HEK293 (cell line): ENCODE measurements at regions not wholly inside any gene's neighbourhood (a gene's known extent, or its start where the extent isn't known, plus 50 kb on each side); places are given as distances from the start of the nearest gene placed in this dataset.

ENCODE experiments used
- CTCF ChIA-PET: fragments of 350-600 bp; formaldehyde crosslinking; extraction: SDS; loops from one replicate; lab custom pipeline; 2021; ENCODE audit warnings: antibody characterized with exemption; lab: Yijun Ruan, JAX
- POLR2A ChIA-PET: fragments of 300-600 bp; formaldehyde crosslinking; extraction: SDS; loops from one replicate; lab custom pipeline; 2020; ENCODE audit warnings: antibody characterized with exemption, inconsistent platforms; lab: Yijun Ruan, JAX
- H3K27ac ChIP-seq: fragments of 200-500 bp; sonication (Bioruptor generic); 2 replicates; pipeline ENCODE4 v1.5.1; 2014; ENCODE audit warnings: low read depth, low read length, control low read depth, inconsistent platforms; ENCODE audit errors: extremely low read depth
- H3K36me3 ChIP-seq, 2 experiments: fragments of 200-500 bp in 1 of 2; sonication (Bioruptor generic) in 1 of 2; 1 replicate in 1 of 2; 2 replicates in 1 of 2; pipeline ENCODE4 v1.5.1; 2014 to 2017; ENCODE audit warnings: inconsistent platforms in 2 of 2, low read length in 2 of 2; ENCODE audit not compliant: control insufficient read depth in 2 of 2, insufficient read depth in 1 of 2
- H3K4me1 ChIP-seq: fragments of 200-500 bp; sonication (Bioruptor generic); 2 replicates; pipeline ENCODE4 v1.5.1; 2014; ENCODE audit warnings: mild to moderate bottlenecking, low read length, inconsistent platforms; ENCODE audit not compliant: control insufficient read depth, insufficient read depth
- H3K4me3 ChIP-seq: 2 replicates; pipeline ENCODE4 v1.5.1; 2011; ENCODE audit warnings: low read depth, mild to moderate bottlenecking, control low read depth, low read length, moderate library complexity
- H3K9me3 ChIP-seq: fragments of 200-500 bp; sonication (Bioruptor generic); 2 replicates; pipeline ENCODE4 v1.5.1; 2014; ENCODE audit warnings: low read depth, low read length, inconsistent platforms; ENCODE audit not compliant: control insufficient read depth, insufficient read depth
- KLF1 ChIP-seq: fragments of 450-650 bp; formaldehyde crosslinking; IDR thresholded peaks from 2 replicates; pipeline ENCODE4 v1.5.1; 2016; ENCODE audit warnings: missing biosample characterization, missing genetic modification characterization
- KLF10 ChIP-seq: fragments of 450-650 bp; IDR thresholded peaks from 2 replicates; pipeline ENCODE4 v1.5.1; 2018; ENCODE audit warnings: missing biosample characterization, mild to moderate bottlenecking, missing genetic modification characterization
- RBAK ChIP-seq: fragments of 450-650 bp; formaldehyde crosslinking; IDR thresholded peaks from 2 replicates; pipeline ENCODE4 v1.5.1; 2016; ENCODE audit warnings: missing biosample characterization, missing genetic modification characterization
- SP2 ChIP-seq: fragments of 450-650 bp; formaldehyde crosslinking; IDR thresholded peaks from 2 replicates; pipeline ENCODE4 v1.5.1; 2016; ENCODE audit warnings: missing biosample characterization, missing genetic modification characterization
- TRIM28 ChIP-seq: IDR thresholded peaks from 2 replicates; pipeline ENCODE4 v1.6.1; 2011; ENCODE audit warnings: low read length, control low read depth, borderline replicate concordance
- ZBTB1 ChIP-seq: fragments of 450-650 bp; formaldehyde crosslinking; IDR thresholded peaks from 2 replicates; pipeline ENCODE4 v1.5.1; 2016; ENCODE audit warnings: missing biosample characterization, missing genetic modification characterization
- ZBTB49 ChIP-seq: fragments of 450-650 bp; formaldehyde crosslinking; IDR thresholded peaks from 2 replicates; pipeline ENCODE4 v1.5.1; 2016; ENCODE audit warnings: missing biosample characterization, missing genetic modification characterization, low read depth
- ZNF132 ChIP-seq: fragments of 450-650 bp; formaldehyde crosslinking; IDR thresholded peaks from 2 replicates; pipeline ENCODE4 v1.5.1; 2017; ENCODE audit warnings: missing biosample characterization, missing genetic modification characterization, borderline replicate concordance
- ZNF146 ChIP-seq: fragments of 450-650 bp; formaldehyde crosslinking; IDR thresholded peaks from 2 replicates; pipeline ENCODE4 v1.5.1; 2016; ENCODE audit warnings: missing biosample characterization, missing genetic modification characterization
- ZNF24 ChIP-seq: fragments of 450-650 bp; formaldehyde crosslinking; IDR thresholded peaks from 2 replicates; pipeline ENCODE4 v1.5.1; 2016; ENCODE audit warnings: missing biosample characterization, missing genetic modification characterization
- ZNF324 ChIP-seq: fragments of 450-650 bp; formaldehyde crosslinking; IDR thresholded peaks from 2 replicates; pipeline ENCODE4 v1.5.1; 2016; ENCODE audit warnings: missing biosample characterization, missing genetic modification characterization
- ZNF350 ChIP-seq: fragments of 450-650 bp; formaldehyde crosslinking; IDR thresholded peaks from 2 replicates; pipeline ENCODE4 v1.5.0; 2017; ENCODE audit warnings: missing biosample characterization, mild to moderate bottlenecking, missing genetic modification characterization
- ZNF416 ChIP-seq: fragments of 450-650 bp; formaldehyde crosslinking; IDR thresholded peaks from 2 replicates; pipeline ENCODE4 v1.5.1; 2016; ENCODE audit warnings: missing biosample characterization, missing genetic modification characterization
- ZNF423 ChIP-seq: fragments of 450-650 bp; formaldehyde crosslinking; IDR thresholded peaks from 2 replicates; pipeline ENCODE4 v1.5.1; 2016; ENCODE audit warnings: missing biosample characterization, missing genetic modification characterization
- ZNF513 ChIP-seq: fragments of 450-650 bp; IDR thresholded peaks from 2 replicates; pipeline ENCODE4 v1.5.1; 2018; ENCODE audit warnings: missing biosample characterization, missing genetic modification characterization
- ZNF580 ChIP-seq: fragments of 450-650 bp; formaldehyde crosslinking; IDR thresholded peaks from 2 replicates; pipeline ENCODE4 v1.5.1; 2016; ENCODE audit warnings: missing biosample characterization, missing genetic modification characterization
- ZNF626 ChIP-seq: fragments of 450-650 bp; sonication (Bioruptor Pico); formaldehyde crosslinking; IDR thresholded peaks from 2 replicates; pipeline ENCODE4 v1.5.1; 2018; ENCODE audit warnings: missing biosample characterization, missing genetic modification characterization, inconsistent platforms
- ZSCAN4 ChIP-seq: fragments of 450-650 bp; formaldehyde crosslinking; IDR thresholded peaks from 2 replicates; pipeline ENCODE4 v1.5.1; 2017; ENCODE audit warnings: missing biosample characterization, missing genetic modification characterization

- no peak for TF ChIP-seq ZNF350 (tag by site-specific recombination)
- TF ChIP-seq RBAK (tag by site-specific recombination): no peak
- TF ChIP-seq, all 188 proteins: peak for 0
These were observed 71.4 kb upstream of the DYNC1I1 start (continued) for GRCh38 chr7:95700917-95701316.

GRCh38 chr7:95694334-95694733 lies 78.0 kb upstream of the DYNC1I1 start:
- Histone ChIP-seq H3K9me3 (no peaks in the 10 kb centered on the region), H3K4me3 (no peak overlapping the region), H3K27ac (no peak overlapping the region), H3K4me1 (no peaks in the 10 kb centered on the region), H3K36me3 (no peaks in the 10 kb centered on the region)
- TF ChIP-seq ZNF580 (no peak), ZNF324 (tag by site-specific recombination) (no peak), ZNF626 (tag by site-specific recombination) (no peak), ZBTB1 (no peak), ZNF513 (no peak), KLF1 (no peak), SP2 (tag by site-specific recombination) (no peak), ZBTB49 (no peak), ZNF132 (no peak), ZNF146 (tag by site-specific recombination) (no peak), ZNF416 (tag by site-specific recombination) (no peak), ZSCAN4 (no peak)
- POLR2A ChIA-PET: no interaction called here
- CTCF ChIA-PET: interaction anchor here (0.6 to 1.7 kb wide), 8 partner anchors 8 to 223 kb away, joined by 3 to 11 read pairs (median 4); no protein-coding TSS in a partner anchor

GRCh38 chr7:95693551-95694333 lies 78.6 kb upstream of the DYNC1I1 start:
- no peaks in the 10 kb centered on the region for H3K36me3 ChIP-seq
- CTCF ChIA-PET: interaction anchor here (0.6 to 1.7 kb wide), 6 partner anchors 10 to 223 kb away, joined by 3 to 11 read pairs (median 4); no protein-coding TSS in a partner anchor

More at GRCh38 chr7:95693551-95694333, 78.6 kb upstream of the DYNC1I1 start:
- Histone ChIP-seq H3K27ac (no peak overlapping the region), H3K9me3 (no peaks in the 10 kb centered on the region), H3K4me3 (no peak overlapping the region), H3K4me1 (no peaks in the 10 kb centered on the region)
- POLR2A ChIA-PET: no interaction called here
- no peak for TF ChIP-seq ZNF24
- peak; percentile 50; the same call in 1 of the 2 replicates for TF ChIP-seq ZSCAN4
- no peak for TF ChIP-seq KLF10 (tag by site-specific recombination)
- no peak for TF ChIP-seq ZNF423 (tag by site-specific recombination)
- TF ChIP-seq TRIM28: no peak
